ENCODE measurements at regions not wholly inside any gene's neighbourhood (a gene's known extent, or its start where the extent isn't known, plus 50 kb on each side); places are given as distances from the start of the nearest gene placed in this dataset.

- TF ChIP-seq, protein P1, sequence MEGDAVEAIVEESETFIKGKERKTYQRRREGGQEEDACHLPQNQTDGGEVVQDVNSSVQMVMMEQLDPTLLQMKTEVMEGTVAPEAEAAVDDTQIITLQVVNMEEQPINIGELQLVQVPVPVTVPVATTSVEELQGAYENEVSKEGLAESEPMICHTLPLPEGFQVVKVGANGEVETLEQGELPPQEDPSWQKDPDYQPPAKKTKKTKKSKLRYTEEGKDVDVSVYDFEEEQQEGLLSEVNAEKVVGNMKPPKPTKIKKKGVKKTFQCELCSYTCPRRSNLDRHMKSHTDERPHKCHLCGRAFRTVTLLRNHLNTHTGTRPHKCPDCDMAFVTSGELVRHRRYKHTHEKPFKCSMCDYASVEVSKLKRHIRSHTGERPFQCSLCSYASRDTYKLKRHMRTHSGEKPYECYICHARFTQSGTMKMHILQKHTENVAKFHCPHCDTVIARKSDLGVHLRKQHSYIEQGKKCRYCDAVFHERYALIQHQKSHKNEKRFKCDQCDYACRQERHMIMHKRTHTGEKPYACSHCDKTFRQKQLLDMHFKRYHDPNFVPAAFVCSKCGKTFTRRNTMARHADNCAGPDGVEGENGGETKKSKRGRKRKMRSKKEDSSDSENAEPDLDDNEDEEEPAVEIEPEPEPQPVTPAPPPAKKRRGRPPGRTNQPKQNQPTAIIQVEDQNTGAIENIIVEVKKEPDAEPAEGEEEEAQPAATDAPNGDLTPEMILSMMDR (IDR thresholded peaks at IDR 0.05) = no peak
- TF ChIP-seq POLR2A (IDR thresholded peaks at IDR 0.05) = no peak
Measured at GRCh38 chr7:155921086-155921803, 109.0 kb upstream of the SHH start.

Data from thyroid gland (tissue), 4 donors.